ACC112 (cell line): ENCODE measurements at regions not wholly inside any gene's neighbourhood (a gene's known extent, or its start where the extent isn't known, plus 50 kb on each side); places are given as distances from the start of the nearest gene placed in this dataset.

Source experiments
- H2AFZ ChIP-seq: fragments of 200-600 bp; sonication (generic); one replicate; pipeline ENCODE4 v1.6.0; 2017; ENCODE audit warnings: antibody characterized with exemption, low read length; ENCODE audit not compliant: unreplicated experiment
- H3K27ac ChIP-seq: fragments of 200-600 bp; sonication (generic); 2 replicates; pipeline ENCODE4 v1.5.1; 2014; ENCODE audit warnings: low read depth, mild to moderate bottlenecking, antibody characterized with exemption, low read length, moderate library complexity
- H3K27me3 ChIP-seq: fragments of 200-600 bp; sonication (generic); 2 replicates; pipeline ENCODE4 v1.6.1; 2014; ENCODE audit warnings: mild to moderate bottlenecking, antibody characterized with exemption, low read length, moderate library complexity, mixed read lengths; ENCODE audit not compliant: insufficient read depth
- H3K36me3 ChIP-seq: fragments of 200-600 bp; sonication (generic); 2 replicates; pipeline ENCODE4 v1.6.1; 2016; ENCODE audit warnings: mild to moderate bottlenecking, antibody characterized with exemption, low read length, moderate library complexity, mixed read lengths; ENCODE audit not compliant: insufficient read depth
- H3K4me1 ChIP-seq: fragments of 200-600 bp; sonication (generic); one replicate; pipeline ENCODE4 v1.6.1; 2016; ENCODE audit warnings: low read length, mixed read lengths; ENCODE audit not compliant: insufficient read depth, unreplicated experiment, control insufficient read depth
- H3K4me3 ChIP-seq: fragments of 200-600 bp; sonication (generic); 2 replicates; pipeline ENCODE4 v1.5.1; 2014; ENCODE audit warnings: mild to moderate bottlenecking, low read depth, low read length
- H3K79me2 ChIP-seq: fragments of 200-600 bp; sonication (generic); one replicate; pipeline ENCODE4 v1.6.0; 2016; ENCODE audit warnings: low read length; ENCODE audit not compliant: control insufficient read depth, unreplicated experiment, insufficient read depth

DNA sequence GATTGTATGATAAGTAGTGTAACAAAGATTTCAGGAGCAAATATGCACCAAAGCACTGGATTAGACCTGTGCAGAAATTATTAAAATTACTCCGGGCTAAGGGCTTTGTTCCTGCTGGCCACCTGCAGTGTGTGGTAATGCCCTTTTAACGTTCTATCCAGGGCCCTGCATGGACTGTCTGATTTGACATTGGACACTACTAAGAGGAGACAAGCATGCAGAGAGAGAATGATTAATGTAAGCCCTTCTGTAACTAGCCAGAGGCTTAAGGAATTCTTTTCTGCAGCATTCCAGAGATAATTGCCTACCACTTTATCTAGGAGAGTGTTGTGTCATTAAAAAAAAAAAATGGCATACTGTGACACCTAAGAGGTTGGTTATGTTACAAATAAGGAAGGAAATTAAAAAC is 117.0 kb downstream of the PCDH7 start:
- H3K4me1 ChIP-seq, result peaks cover 23% of the 10 kb centered on the region

DNA sequence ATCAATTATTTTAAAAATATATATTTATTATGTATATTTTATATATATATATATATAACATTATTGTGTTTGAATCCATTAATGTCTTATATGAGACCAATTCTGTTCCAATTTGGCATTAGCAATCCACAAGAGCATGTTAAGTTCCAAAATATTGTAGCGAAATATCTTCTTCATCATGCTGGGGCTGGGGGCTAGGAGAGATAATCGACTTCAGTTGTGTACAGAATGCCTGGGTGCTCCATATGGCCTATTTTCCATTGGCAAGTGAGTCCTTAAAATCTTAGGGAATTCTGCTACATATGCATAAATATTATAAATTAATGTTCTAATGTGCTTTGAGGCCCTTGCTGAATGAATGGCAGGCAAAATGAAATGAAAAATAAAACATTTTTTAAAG is 117.7 kb downstream of the PCDH7 start:
- Histone ChIP-seq H3K79me2 (no peaks in the 10 kb centered on the region), H3K4me3 (no peak overlapping the region), H3K36me3 (no peaks in the 10 kb centered on the region), H3K27me3 (no peaks in the 10 kb centered on the region), H2AFZ (no peak overlapping the region), H3K4me1 (peaks cover 23% of the 10 kb centered on the region), H3K27ac (no peak overlapping the region)

More for the DNA sequence above, 117.0 kb downstream of the PCDH7 start:
- H2AFZ ChIP-seq, result no peak overlapping the region
- no peak overlapping the region for H3K27ac ChIP-seq
- H3K36me3 ChIP-seq, result no peaks in the 10 kb centered on the region
- no peaks in the 10 kb centered on the region for H3K79me2 ChIP-seq
- no peaks in the 10 kb centered on the region for H3K27me3 ChIP-seq
- H3K4me3 ChIP-seq, result no peak overlapping the region

DNA sequence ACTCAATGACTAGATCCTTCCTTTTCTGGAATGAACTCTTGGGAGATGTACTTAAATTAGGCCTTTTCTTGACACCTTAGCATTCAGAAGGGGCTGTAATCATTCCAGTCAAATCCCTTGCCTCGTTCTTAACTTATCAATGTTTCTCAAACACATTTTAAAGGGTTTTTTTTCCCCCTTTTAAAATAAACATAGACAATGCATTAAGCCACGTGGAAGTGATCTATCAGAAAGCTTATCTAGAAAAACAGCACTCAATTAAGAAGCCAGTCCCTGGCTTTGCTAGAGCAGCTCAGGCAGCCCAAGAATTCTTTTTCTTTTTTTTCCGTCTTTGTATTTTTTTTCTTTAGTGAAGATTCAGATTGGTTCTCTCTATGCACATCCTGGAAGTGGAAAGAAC is 118.2 kb downstream of the PCDH7 start:
- no peak overlapping the region for H3K27ac ChIP-seq
- H3K4me3 ChIP-seq, result no peak overlapping the region
- H3K36me3 ChIP-seq, result no peaks in the 10 kb centered on the region
- H3K79me2 ChIP-seq, result no peaks in the 10 kb centered on the region
- peaks cover 23% of the 10 kb centered on the region for H3K4me1 ChIP-seq
- H3K27me3 ChIP-seq, result no peaks in the 10 kb centered on the region
- H2AFZ ChIP-seq, result no peak overlapping the region

DNA sequence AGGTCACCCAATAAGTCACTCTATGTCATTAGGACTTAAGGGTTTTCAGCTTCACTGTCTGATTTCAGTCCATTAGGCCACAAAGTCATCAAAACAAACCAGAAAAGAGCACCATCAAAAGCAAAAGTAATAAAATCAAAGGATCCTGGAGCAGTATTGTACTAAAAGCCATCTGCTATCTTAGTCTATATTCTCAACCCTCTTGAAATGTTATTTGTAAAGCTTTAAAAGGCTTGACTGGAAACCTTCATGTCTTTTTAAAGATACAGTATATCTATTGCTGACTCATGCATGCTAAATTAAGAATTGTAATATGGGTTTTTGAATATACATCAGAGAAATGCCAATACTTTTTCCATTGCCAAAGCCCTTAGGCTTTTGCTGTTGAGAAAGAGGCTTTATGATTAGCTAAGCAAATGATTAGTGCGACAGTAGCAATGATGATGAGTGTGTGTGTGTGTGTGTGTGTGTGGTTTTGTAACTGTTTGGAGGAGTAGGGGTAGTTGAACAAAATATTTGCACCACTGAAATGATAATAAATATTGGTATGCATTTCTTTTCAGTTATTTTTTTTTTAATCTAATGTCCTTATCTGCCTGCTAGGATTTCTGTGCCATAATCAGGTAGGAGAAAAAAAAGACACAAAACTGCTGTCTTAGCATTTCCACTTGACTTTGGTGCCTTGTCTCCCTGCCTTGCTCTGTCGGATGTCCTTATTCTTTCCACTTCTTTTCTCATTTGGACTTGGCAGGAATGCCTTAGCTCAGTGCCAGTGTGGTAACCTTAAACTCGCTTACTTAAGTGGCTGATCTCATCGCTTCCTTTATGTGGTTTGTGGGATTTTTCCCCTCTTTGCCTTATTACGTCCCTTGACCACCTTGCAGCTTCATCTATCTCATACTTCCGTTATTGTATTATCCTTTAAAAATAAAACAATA is 119.7 kb downstream of the PCDH7 start:
- no peak overlapping the region for H3K4me3 ChIP-seq
- peak overlapping the region; percentile 21 for H2AFZ ChIP-seq
- H3K27me3 ChIP-seq, result no peaks in the 10 kb centered on the region
- no peaks in the 10 kb centered on the region for H3K79me2 ChIP-seq
- H3K36me3 ChIP-seq, result no peaks in the 10 kb centered on the region
- no peak overlapping the region for H3K27ac ChIP-seq
- peaks cover 23% of the 10 kb centered on the region for H3K4me1 ChIP-seq

DNA sequence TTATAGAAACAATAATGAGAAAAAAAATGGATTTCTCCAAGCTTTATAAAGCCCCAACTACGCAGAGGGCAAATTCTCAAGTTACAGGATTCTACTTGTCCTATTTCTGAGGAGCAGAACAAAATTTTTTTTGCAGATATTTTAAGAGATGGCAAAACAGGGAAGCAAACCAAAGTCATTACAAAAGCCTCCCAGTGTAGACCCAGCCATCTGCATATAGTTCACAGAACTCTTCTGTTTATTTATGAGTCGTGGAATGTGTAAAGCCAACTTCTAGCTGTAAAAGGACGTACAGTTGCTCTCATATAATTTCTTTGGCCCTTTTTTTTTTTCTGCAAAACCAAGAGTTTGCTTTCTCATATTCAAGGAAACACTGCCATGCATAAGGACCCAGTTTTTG is 120.4 kb downstream of the PCDH7 start:
- Histone ChIP-seq H3K36me3 (no peaks in the 10 kb centered on the region), H3K27me3 (no peaks in the 10 kb centered on the region)

DNA sequence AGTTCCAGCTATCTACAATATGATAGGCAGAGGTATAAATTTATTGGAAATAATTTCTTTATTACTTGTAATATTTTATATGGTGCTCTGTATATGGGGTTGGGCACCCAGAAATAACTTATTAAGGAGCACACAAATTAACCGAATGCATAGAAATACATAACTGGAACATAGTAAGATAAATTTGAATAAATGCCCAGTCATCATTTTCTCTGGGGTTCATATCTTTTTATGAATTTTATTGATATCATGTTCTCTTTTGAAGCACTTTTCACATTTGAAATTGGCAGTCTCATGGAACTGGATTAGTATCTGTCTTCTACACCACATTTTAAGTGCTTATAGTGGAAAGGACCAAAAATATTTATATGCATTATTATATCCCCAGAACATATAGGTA is 122.0 kb downstream of the PCDH7 start:
- Histone ChIP-seq H3K4me3 (no peak overlapping the region), H3K36me3 (no peaks in the 10 kb centered on the region), H3K27me3 (no peaks in the 10 kb centered on the region), H3K4me1 (peaks cover 15% of the 10 kb centered on the region), H3K79me2 (no peaks in the 10 kb centered on the region), H3K27ac (no peak overlapping the region), H2AFZ (no peak overlapping the region)

More for the DNA sequence above, 120.4 kb downstream of the PCDH7 start:
- H3K27ac ChIP-seq, result no peak overlapping the region
- H3K4me1 ChIP-seq, result peaks cover 23% of the 10 kb centered on the region
- no peaks in the 10 kb centered on the region for H3K79me2 ChIP-seq
- no peak overlapping the region for H3K4me3 ChIP-seq
- H2AFZ ChIP-seq, result no peak overlapping the region

- Histone ChIP-seq H3K4me3 (no peak overlapping the region), H3K79me2 (no peaks in the 10 kb centered on the region), H3K4me1 (peaks cover 15% of the 10 kb centered on the region), H2AFZ (no peak overlapping the region), H3K27ac (no peak overlapping the region), H3K36me3 (no peaks in the 10 kb centered on the region), H3K27me3 (no peaks in the 10 kb centered on the region)
These were observed 122.5 kb downstream of the PCDH7 start for GRCh38 chr4:30842689-30843088.

GRCh38 chr4:30844861-30845582 is 124.9 kb downstream of the PCDH7 start:
- Histone ChIP-seq H2AFZ (no peak overlapping the region), H3K27ac (no peak overlapping the region), H3K4me1 (peaks cover 6% of the 10 kb centered on the region), H3K27me3 (no peaks in the 10 kb centered on the region), H3K36me3 (no peaks in the 10 kb centered on the region), H3K4me3 (no peak overlapping the region), H3K79me2 (no peaks in the 10 kb centered on the region)

- H3K4me3 ChIP-seq, result no peak overlapping the region
- no peak overlapping the region for H3K27ac ChIP-seq
- no peak overlapping the region for H2AFZ ChIP-seq
- H3K36me3 ChIP-seq, result no peaks in the 10 kb centered on the region
- H3K79me2 ChIP-seq, result no peaks in the 10 kb centered on the region
- H3K27me3 ChIP-seq, result no peaks in the 10 kb centered on the region
- no peaks in the 10 kb centered on the region for H3K4me1 ChIP-seq
These were observed 127.0 kb downstream of the PCDH7 start for GRCh38 chr4:30847167-30847566.

GRCh38 chr4:30847958-30848357 is 127.8 kb downstream of the PCDH7 start:
- H3K27me3 ChIP-seq, result no peaks in the 10 kb centered on the region
- no peaks in the 10 kb centered on the region for H3K79me2 ChIP-seq
- H2AFZ ChIP-seq, result no peak overlapping the region
- no peaks in the 10 kb centered on the region for H3K36me3 ChIP-seq
- H3K27ac ChIP-seq, result no peak overlapping the region
- H3K4me1 ChIP-seq, result no peaks in the 10 kb centered on the region
- no peak overlapping the region for H3K4me3 ChIP-seq

GRCh38 chr4:30854531-30854930 is 134.4 kb downstream of the PCDH7 start:
- H3K36me3 ChIP-seq, result no peaks in the 10 kb centered on the region
- H3K27ac ChIP-seq, result no peak overlapping the region
- H3K27me3 ChIP-seq, result no peaks in the 10 kb centered on the region
- peaks cover 4% of the 10 kb centered on the region for H3K4me1 ChIP-seq
- H2AFZ ChIP-seq, result no peak overlapping the region
- H3K4me3 ChIP-seq, result no peak overlapping the region
- no peaks in the 10 kb centered on the region for H3K79me2 ChIP-seq
